Activated CD4-positive, alpha-beta T cell treated with anti-CD3 and anti-CD28 coated beads for 36 hours (primary cell): ENCODE measurements at regions not wholly inside any gene's neighbourhood (a gene's known extent, or its start where the extent isn't known, plus 50 kb on each side); places are given as distances from the start of the nearest gene placed in this dataset.

Experiments
- ATAC-seq: fragments of 200-7000 bp; cut with Tn5 transposase; one replicate; pipeline ENCODE4 v1.10.0; 2021; ENCODE audit warnings: mild to moderate bottlenecking, moderate library complexity
- CTCF ChIA-PET: fragments of 350-600 bp; sonication (Branson Sonifier 250); formaldehyde crosslinking; loops from one replicate; lab custom pipeline; 2021; ENCODE audit warnings: antibody characterized with exemption; lab: Charles Lee
- POLR2A ChIA-PET: fragments of 350-600 bp; sonication (Branson Sonifier 250); formaldehyde crosslinking; loops from one replicate; lab custom pipeline; 2021; ENCODE audit warnings: antibody characterized with exemption, inconsistent platforms; lab: Charles Lee
- DNase-seq: peaks from one replicate; pipeline ENCODE4 v3.0.0-alpha.2; 2020
- H3K27ac Mint-ChIP-seq: one replicate; pipeline ENCODE4 v1.8.0; 2021; ENCODE audit warnings: mixed read lengths
- H3K27me3 Mint-ChIP-seq: one replicate; pipeline ENCODE4 v1.8.0; 2021; ENCODE audit warnings: mixed read lengths
- H3K36me3 Mint-ChIP-seq: one replicate; pipeline ENCODE4 v1.8.0; 2021; ENCODE audit warnings: low read depth, mixed read lengths
- H3K4me1 Mint-ChIP-seq: one replicate; pipeline ENCODE4 v1.8.0; 2021; ENCODE audit warnings: mixed read lengths
- H3K4me3 Mint-ChIP-seq: one replicate; pipeline ENCODE4 v1.8.0; 2021; ENCODE audit warnings: mild to moderate bottlenecking, moderate library complexity, mixed read lengths
- H3K9me3 Mint-ChIP-seq: one replicate; pipeline ENCODE4 v1.8.0; 2021; ENCODE audit warnings: low read depth, mixed read lengths
- intact Hi-C, 2 experiments: fragments of 100-400 bp; cut with DNase I in 1 of 2; cut with micrococcal nuclease in 1 of 2; formaldehyde crosslinking; loops; one replicate each; pipeline versions ENCODE4 v1.14.2 to v1.15.1; 2022 to 2024; cut with DNase I, micrococcal nuclease

DNA sequence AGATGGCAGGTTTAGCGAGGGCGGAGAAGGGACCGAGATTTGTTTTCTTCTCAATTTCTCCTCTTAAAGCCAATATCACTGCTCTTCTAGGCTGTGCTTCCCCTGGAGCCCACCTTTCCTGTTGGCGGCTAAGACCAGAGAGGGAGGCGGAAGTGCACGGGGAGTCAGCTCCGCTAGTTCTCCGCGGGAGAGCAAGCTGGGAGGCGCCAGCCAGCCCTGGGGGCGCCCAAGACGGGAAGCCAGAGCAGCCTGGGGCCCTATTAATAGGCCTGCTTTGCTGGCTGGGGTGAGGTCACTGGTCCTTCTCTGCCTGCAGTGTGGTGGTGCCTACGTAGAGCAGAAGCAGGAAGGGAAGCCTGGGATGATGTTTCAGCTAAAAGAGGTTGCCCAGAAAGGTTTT lies 61.6 kb downstream of the LSM5 start:
- POLR2A ChIA-PET, result no interaction called here
- CTCF ChIA-PET, result no interaction called here
- H3K27me3 Mint-ChIP-seq, result peaks cover 49% of the 10 kb centered on the region
- no peak for ATAC-seq
- DNase-seq, result no peak
- no peak overlapping the region for H3K4me3 Mint-ChIP-seq
- intact Hi-C loops, result no loop called here
- H3K9me3 Mint-ChIP-seq, result peaks cover 5% of the 10 kb centered on the region
- H3K36me3 Mint-ChIP-seq, result no peaks in the 10 kb centered on the region
- H3K4me1 Mint-ChIP-seq, result no peaks in the 10 kb centered on the region
- no peak overlapping the region for H3K27ac Mint-ChIP-seq

DNA sequence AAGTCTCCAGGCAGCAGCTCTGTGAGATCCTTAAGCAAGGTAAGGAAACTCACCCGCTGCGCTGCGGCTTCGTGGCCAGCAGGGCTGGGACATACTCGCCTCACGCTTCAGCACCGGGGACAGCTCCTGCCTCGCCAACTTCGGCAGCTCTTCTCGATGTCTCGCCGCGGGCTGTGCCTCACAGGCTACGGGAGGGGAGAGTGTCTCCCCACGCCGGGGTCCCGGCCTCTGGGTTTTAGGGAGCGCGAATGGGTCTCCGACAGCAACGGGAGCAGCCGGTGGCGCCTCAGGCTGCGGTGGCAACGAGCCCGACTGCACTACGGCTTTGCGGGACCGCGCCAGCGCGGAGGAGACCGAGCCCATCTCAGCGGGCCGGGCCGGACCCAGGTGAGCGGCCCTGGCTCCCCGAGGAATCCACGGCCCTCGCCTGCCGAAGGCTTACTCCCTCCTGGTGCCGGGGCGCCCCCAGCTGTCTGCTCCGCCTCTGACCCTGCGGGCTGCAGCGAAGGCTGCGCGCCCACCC lies 62.4 kb downstream of the LSM5 start:
- Mint-ChIP-seq H3K27me3 (peaks cover 49% of the 10 kb centered on the region), H3K36me3 (no peaks in the 10 kb centered on the region), H3K27ac (no peak overlapping the region), H3K4me1 (no peaks in the 10 kb centered on the region), H3K9me3 (peaks cover 5% of the 10 kb centered on the region), H3K4me3 (no peak overlapping the region)
- intact Hi-C loops, result no loop called here
- ATAC-seq, result peak; percentile 79
- CTCF ChIA-PET, result interaction anchor here (1.1 kb wide), 1 partner anchor 16 kb away, joined by 4 read pairs; no protein-coding TSS in a partner anchor
- POLR2A ChIA-PET, result no interaction called here
- peak; percentile 87 for DNase-seq

DNA sequence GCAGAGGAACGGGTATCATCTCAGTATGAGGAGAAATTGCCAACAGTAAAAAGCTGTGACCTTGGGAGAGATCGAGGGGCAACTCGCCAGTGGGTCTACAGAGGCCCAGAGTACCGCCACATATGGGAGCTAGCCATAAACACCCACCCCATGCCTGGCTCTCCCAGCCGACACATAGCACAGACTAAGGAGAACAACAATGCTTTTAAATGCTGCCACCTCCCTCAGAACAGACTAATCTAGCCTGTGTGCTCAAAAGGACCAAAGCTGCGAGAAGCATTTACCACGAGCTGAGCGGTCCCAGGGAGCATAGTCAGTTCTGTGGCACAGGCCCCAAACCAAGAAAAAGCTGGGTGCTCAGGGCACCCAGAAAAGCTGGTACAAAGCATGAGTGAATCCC lies 73.3 kb downstream of the LSM5 start:
- no peak overlapping the region for H3K4me3 Mint-ChIP-seq
- ChIA-PET CTCF (no interaction called here), POLR2A (interaction anchor here (0.6 kb wide), 1 partner anchor 481 kb away, joined by 4 read pairs; no protein-coding TSS in a partner anchor)
- no peak for DNase-seq
- intact Hi-C loops, result no loop called here
- no peaks in the 10 kb centered on the region for H3K4me1 Mint-ChIP-seq
- H3K36me3 Mint-ChIP-seq, result no peaks in the 10 kb centered on the region
- no peaks in the 10 kb centered on the region for H3K9me3 Mint-ChIP-seq
- H3K27ac Mint-ChIP-seq, result no peak overlapping the region
- no peak for ATAC-seq
- H3K27me3 Mint-ChIP-seq, result peaks cover 14% of the 10 kb centered on the region

DNA sequence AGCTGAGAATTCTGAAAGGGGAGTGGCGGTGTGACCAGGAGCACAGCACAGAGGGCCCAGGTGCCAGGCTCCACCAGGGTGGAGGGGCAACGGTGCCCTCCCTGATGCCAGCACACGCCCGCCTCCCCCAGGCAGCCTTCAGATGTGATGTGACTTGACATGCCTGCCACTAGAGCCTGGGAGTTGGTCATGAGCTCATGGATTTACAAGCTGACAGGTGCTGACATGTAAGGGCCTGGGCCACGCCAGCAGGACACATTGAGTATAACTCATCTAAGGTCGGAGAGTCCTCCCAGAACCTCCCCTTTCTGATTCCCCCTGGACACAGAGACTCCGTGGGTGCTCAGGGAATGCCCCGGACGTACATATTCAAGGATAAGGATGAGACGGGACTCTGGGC lies 74.2 kb downstream of the LSM5 start:
- Mint-ChIP-seq H3K9me3 (no peaks in the 10 kb centered on the region), H3K36me3 (no peaks in the 10 kb centered on the region), H3K4me3 (no peak overlapping the region), H3K4me1 (no peaks in the 10 kb centered on the region), H3K27ac (no peak overlapping the region), H3K27me3 (peaks cover 12% of the 10 kb centered on the region)
- POLR2A ChIA-PET, result interaction anchor here (0.6 kb wide), 2 partner anchors 480 to 864 kb away, joined by 4 read pairs; no protein-coding TSS in a partner anchor
- ATAC-seq (no peak), DNase-seq (no peak)
- intact Hi-C loops, result no loop called here
- CTCF ChIA-PET, result interaction anchor here (0.6 kb wide), 1 partner anchor 533 kb away, joined by 3 read pairs; no protein-coding TSS in a partner anchor

DNA sequence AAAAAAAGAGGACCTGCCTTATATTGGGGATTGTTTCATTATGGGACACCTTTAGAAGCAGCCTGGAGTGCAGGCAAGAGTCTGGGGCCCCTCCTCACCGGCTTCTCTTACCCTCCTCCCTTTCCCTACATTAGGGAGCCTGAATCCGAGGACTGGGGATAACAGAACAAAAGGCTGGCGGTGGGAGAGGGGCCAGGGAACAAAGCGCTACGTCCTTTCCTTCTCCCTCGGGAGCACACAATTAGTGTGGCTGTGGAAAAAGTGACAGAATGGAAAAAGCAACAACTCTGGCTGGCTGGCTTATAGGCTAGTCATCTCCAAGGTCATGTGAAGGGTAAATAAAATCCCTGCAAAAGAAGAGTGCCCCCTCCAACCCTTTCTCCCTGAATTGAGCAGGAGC lies 74.7 kb downstream of the LSM5 start:
- POLR2A ChIA-PET, result interaction anchor here (0.6 kb wide), 1 partner anchor 864 kb away, joined by 4 read pairs; no protein-coding TSS in a partner anchor
- Mint-ChIP-seq H3K36me3 (no peaks in the 10 kb centered on the region), H3K4me3 (no peak overlapping the region), H3K27ac (no peak overlapping the region), H3K27me3 (peaks cover 12% of the 10 kb centered on the region), H3K9me3 (no peaks in the 10 kb centered on the region), H3K4me1 (no peaks in the 10 kb centered on the region)
- DNase-seq (no peak), ATAC-seq (no peak)
- intact Hi-C loops, result no loop called here
- CTCF ChIA-PET, result interaction anchor here (0.6 kb wide), 1 partner anchor 533 kb away, joined by 3 read pairs; no protein-coding TSS in a partner anchor

DNA sequence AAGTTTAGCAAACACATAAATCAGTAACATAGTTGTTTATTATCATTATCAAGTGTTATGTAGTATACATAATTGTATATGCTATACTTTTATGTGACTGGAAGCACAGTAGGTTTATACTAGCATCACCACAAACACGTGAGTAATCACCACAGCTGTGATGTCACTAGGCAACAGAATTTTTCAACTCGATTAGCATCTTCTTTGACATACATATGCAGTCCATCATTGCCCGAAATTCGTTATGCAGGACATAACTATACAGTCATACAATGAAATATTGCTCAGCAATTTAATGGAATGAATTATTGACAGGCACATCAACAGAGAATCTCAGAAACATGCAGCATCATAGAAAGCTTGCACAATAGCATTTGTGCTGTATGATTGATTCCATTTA lies 77.7 kb downstream of the LSM5 start:
- H3K36me3 Mint-ChIP-seq, result no peaks in the 10 kb centered on the region
- intact Hi-C loops, result no loop called here
- H3K4me3 Mint-ChIP-seq, result no peak overlapping the region
- DNase-seq, result no peak
- ATAC-seq, result no peak
- CTCF ChIA-PET, result no interaction called here
- no peaks in the 10 kb centered on the region for H3K9me3 Mint-ChIP-seq
- H3K27me3 Mint-ChIP-seq, result peaks cover 9% of the 10 kb centered on the region
- POLR2A ChIA-PET, result no interaction called here
- no peak overlapping the region for H3K27ac Mint-ChIP-seq
- H3K4me1 Mint-ChIP-seq, result no peaks in the 10 kb centered on the region

DNA sequence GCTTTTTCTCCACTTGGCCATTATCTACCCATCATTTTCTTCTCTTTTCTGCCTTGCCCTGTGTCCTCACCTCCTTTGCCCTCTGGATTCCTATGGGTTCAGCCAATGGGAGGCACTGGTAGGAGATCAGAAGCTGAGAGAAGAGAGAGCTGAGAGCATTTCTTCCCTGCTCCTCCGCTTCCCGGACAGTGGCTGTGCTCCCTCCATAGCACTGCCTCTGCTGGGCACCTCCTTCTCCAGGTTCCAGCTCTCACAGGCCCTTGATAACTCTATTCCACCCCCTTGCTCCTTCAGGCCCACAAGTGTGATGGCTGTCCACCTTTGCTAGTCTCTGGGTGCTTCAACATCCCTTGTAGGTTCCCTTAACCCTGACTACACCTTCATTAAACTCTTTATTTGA lies 79.6 kb downstream of the LSM5 start:
- ATAC-seq (no peak), DNase-seq (no peak)
- Mint-ChIP-seq H3K4me1 (no peaks in the 10 kb centered on the region), H3K9me3 (no peaks in the 10 kb centered on the region), H3K4me3 (no peak overlapping the region), H3K36me3 (no peaks in the 10 kb centered on the region), H3K27ac (no peak overlapping the region), H3K27me3 (peaks cover 5% of the 10 kb centered on the region)
- intact Hi-C loops, result no loop called here
- ChIA-PET POLR2A (no interaction called here), CTCF (no interaction called here)

DNA sequence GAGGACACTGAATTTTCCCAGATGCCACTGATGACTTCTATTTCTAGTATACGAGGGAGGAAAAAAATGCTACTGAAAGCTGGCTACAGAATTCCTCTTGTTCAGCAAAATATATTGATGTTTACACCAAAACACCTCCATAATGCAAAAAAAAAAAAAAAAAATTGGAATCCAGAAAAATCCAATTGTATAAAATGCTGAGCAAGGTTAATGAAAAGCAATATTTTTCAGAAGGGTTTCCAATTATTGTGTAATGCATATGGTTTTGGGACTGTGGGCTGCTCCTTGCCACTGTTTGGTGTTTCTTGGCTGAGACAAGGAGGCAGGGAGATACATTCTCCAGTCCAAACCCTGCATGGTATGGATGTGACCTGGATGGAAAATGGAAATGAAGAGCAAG lies 83.8 kb downstream of the LSM5 start:
- intact Hi-C loops, result no loop called here
- H3K27me3 Mint-ChIP-seq, result peaks cover 3% of the 10 kb centered on the region
- ChIA-PET POLR2A (no interaction called here), CTCF (no interaction called here)
- H3K4me3 Mint-ChIP-seq, result no peak overlapping the region
- H3K9me3 Mint-ChIP-seq, result no peaks in the 10 kb centered on the region
- H3K36me3 Mint-ChIP-seq, result no peaks in the 10 kb centered on the region
- H3K4me1 Mint-ChIP-seq, result no peaks in the 10 kb centered on the region
- DNase-seq (no peak), ATAC-seq (no peak)
- no peak overlapping the region for H3K27ac Mint-ChIP-seq

DNA sequence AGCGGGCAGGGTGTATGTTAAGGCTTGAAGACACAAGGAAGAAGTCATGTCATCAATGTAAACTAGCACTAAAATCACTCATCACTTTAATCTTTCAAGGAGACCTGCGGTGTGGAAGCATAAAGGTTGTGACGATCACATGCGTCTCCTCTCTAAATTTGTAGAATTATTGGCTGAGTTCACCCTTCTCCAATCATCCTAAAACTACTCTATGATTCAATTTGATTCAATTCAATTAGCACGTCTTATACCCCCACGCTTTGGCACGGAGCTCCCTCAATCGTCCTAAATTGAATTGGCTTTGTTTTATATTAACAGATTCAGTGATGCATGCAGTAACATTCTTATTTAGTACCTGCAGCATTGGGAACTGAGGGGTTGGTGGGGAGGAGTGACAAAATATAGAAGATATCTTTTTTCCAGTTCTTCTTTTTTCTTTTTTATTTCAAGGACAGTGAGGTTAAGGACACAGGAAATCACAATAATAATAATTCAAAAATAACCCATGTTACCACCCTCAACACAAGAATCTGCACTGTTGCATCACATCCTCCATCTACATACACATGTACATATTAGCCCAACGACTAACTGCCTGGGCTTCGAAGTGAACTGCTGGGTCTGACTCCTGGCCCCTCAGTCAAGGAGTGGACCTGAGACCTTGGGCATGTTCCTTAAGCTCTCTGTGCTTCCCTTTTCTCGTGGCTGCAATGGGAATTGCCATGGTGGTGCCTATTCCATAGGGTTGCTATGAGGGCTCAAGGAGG lies 86.5 kb downstream of the LSM5 start:
- no peak for ATAC-seq
- ChIA-PET POLR2A (no interaction called here), CTCF (interaction anchor here (0.6 kb wide), 1 partner anchor 1290 kb away, joined by 3 read pairs; no protein-coding TSS in a partner anchor)
- H3K4me1 Mint-ChIP-seq, result no peaks in the 10 kb centered on the region
- H3K36me3 Mint-ChIP-seq, result no peaks in the 10 kb centered on the region
- H3K9me3 Mint-ChIP-seq, result no peaks in the 10 kb centered on the region
- peaks cover 5% of the 10 kb centered on the region for H3K27me3 Mint-ChIP-seq
- DNase-seq, result no peak
- H3K27ac Mint-ChIP-seq, result no peak overlapping the region
- intact Hi-C loops, result no loop called here
- H3K4me3 Mint-ChIP-seq, result no peak overlapping the region

DNA sequence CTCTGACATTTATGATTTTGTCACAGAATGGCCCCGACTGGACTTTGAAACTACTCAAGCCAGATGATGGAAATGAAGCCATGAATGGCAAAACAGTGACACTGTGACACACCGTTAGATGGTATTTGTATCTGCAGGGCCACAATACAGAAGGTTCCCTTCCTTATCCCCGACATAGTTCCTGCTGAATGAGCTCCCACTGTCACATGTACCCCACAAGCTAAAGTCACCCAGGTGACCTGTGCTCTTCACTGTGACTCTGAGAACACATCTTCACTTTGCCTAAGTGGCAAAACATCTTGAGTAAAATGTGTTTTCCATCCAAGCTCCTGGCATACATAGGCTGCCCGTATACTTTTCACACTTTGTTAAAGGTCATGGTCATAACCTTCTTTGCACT lies 89.5 kb downstream of the LSM5 start:
- Mint-ChIP-seq H3K9me3 (no peaks in the 10 kb centered on the region), H3K36me3 (no peaks in the 10 kb centered on the region), H3K27ac (no peak overlapping the region), H3K4me3 (no peak overlapping the region), H3K27me3 (peaks cover 5% of the 10 kb centered on the region), H3K4me1 (no peaks in the 10 kb centered on the region)
- CTCF ChIA-PET, result interaction anchor here (0.5 kb wide), 1 partner anchor 216 kb away, joined by 5 read pairs; no protein-coding TSS in a partner anchor
- DNase-seq (no peak), ATAC-seq (no peak)
- intact Hi-C loops, result no loop called here
- POLR2A ChIA-PET, result no interaction called here

DNA sequence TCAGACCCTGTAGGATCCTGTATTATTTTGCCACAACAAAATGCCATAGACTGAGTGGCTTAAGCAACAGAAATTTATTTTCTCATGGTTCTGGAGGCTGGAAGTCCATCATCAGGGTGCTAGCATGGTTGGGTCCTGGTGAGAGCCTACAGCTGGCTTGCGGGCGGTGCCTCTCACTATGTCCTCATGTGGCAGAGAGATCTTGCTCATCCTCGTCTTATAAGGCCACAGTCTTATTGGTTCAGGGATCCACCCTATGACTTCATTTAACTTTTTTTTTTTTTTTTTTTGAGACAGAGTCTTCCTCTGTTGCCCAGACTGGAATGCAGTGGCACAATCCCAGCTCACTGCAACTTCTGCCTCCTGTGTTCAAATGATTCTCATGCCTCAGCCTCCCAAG lies 90.9 kb downstream of the LSM5 start:
- ChIA-PET POLR2A (no interaction called here), CTCF (no interaction called here)
- DNase-seq, result no peak

DNA sequence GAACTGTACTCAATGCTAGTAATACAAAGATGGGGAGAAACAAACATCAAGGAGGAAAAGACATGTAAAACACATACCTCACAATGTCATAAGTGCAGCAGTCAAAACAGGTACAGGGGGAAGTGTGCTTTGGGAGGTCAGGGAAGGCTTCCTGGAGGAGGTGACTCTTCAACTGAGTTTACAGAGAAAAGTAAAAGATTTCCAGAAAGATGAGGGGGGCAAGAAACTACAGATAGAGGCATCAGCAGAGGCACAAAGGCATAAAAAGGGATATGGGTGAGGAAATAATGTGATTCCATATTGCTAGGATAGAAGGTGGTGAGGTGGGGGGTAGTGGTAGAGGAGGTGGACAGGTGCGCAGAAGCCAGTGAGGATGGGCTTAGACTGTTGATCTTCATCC lies 95.0 kb downstream of the LSM5 start:
- CTCF ChIA-PET, result interaction anchor here (0.6 kb wide), 1 partner anchor 324 kb away, joined by 3 read pairs; no protein-coding TSS in a partner anchor
- ATAC-seq, result no peak
- H3K9me3 Mint-ChIP-seq, result no peaks in the 10 kb centered on the region
- H3K27me3 Mint-ChIP-seq, result no peaks in the 10 kb centered on the region
- intact Hi-C loops, result no loop called here
- no peak for DNase-seq
- no peak overlapping the region for H3K4me3 Mint-ChIP-seq
- H3K27ac Mint-ChIP-seq, result no peak overlapping the region
- no peaks in the 10 kb centered on the region for H3K36me3 Mint-ChIP-seq
- no peaks in the 10 kb centered on the region for H3K4me1 Mint-ChIP-seq
- POLR2A ChIA-PET, result no interaction called here

More for the DNA sequence above, 90.9 kb downstream of the LSM5 start:
- Mint-ChIP-seq H3K4me3 (no peak overlapping the region), H3K4me1 (no peaks in the 10 kb centered on the region), H3K9me3 (no peaks in the 10 kb centered on the region), H3K36me3 (no peaks in the 10 kb centered on the region), H3K27ac (no peak overlapping the region), H3K27me3 (peaks cover 5% of the 10 kb centered on the region)
- no peak for ATAC-seq
- intact Hi-C loops, result no loop called here
